ENCODE measurements at regions not wholly inside any gene's neighbourhood (a gene's known extent, or its start where the extent isn't known, plus 50 kb on each side); places are given as distances from the start of the nearest gene placed in this dataset.

DNA sequence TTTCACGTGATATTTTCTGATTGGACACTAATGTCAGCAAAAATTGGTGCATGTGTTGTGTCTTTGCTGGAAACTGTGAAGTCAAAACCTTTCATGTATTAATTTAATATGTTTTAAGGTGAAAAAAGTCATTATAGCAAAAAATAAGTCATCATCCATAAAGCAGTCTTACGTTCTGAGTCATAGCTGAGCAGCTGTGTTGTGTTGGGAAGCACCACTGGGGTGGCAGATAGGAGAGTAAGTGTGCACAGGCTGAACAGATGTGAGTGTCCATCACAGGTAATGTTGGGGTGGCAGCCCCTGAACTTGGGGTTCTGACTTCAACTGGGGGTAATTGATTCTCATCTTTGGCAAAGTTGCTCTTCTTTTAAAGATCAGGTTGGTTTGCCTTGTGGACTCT lies 156.8 kb downstream of the NXNL2 start:
- intact Hi-C loops (cut with micrococcal nuclease) = no loop called here

GRCh38 chr9:88692827-88693226 lies 157.8 kb downstream of the NXNL2 start:
- intact Hi-C loops (cut with micrococcal nuclease) = no loop called here

DNA sequence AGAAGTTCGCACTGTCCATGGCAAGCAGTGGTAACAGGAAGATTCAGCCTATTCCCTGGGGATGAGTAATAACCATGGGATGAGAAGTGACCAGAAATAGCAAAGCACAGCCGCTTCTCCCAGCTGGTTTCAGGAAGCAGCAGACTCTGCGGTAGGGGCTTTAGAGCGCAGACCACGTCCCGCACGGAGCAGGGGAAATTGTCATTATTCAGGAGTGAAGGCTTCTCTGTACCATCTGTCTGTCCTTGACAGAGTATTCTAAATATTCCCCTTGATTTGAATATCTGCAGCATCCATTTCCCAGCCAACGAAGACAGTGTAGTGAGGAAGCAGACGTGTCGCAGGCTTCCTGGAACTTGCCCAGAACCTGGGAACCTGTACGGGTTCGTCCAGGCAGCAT lies 159.6 kb downstream of the NXNL2 start:
- intact Hi-C loops (cut with micrococcal nuclease) = no loop called here

GRCh38 chr9:88696501-88696900 lies 161.5 kb downstream of the NXNL2 start:
- intact Hi-C loops (cut with micrococcal nuclease) = no loop called here

GRCh38 chr9:88697764-88698432 lies 162.9 kb downstream of the NXNL2 start:
- intact Hi-C loops (cut with micrococcal nuclease) = no loop called here

GRCh38 chr9:88702985-88703384 lies 168.0 kb downstream of the NXNL2 start:
- intact Hi-C loops (cut with micrococcal nuclease) = no loop called here

GRCh38 chr9:88706193-88707113 lies 171.5 kb downstream of the NXNL2 start:
- intact Hi-C loops (cut with micrococcal nuclease) = no loop called here

DNA sequence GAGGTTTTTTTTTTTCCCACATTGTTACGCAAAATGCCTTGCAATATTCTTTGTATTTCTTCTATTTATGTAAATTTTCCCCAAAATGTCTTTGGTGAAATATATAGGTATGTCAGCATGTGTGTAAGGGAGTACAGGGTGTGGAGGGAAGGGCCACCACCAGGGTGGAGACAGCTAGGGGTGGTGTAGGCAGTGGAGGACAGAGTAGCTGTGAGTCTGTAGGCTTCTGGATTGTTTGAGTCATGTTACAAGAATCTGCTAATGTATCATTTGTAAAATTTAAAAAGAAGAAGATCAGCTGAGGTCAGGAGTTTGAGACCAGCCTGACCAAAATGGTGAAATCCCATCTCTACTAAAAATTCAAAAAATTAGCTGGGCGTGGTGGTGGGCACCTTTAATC lies 175.5 kb downstream of the NXNL2 start:
- intact Hi-C loops (cut with micrococcal nuclease) = no loop called here

DNA sequence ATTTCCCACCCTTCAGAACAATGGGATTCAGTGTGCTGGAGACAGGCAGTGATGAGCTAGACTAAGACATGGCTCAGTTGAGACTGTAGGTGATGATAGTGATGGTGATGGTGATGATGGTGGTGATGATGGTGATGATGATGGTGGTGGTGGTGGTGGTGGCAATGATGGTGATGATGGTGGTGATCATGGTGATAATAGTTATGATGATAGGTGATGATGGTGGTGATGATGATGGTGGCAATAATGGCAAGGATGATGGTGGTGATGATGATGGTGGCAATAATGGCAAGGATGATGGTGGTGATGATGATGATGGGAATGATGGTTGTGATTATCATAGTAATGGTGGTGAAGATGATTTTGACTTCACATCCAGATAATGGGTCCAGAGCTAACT lies 176.7 kb downstream of the NXNL2 start:
- intact Hi-C loops (cut with micrococcal nuclease) = no loop called here

- intact Hi-C loops (cut with micrococcal nuclease) = no loop called here
These were observed 177.5 kb downstream of the NXNL2 start for GRCh38 chr9:88712484-88712883.

GRCh38 chr9:88713010-88713409 lies 178.0 kb downstream of the NXNL2 start:
- intact Hi-C loops (cut with micrococcal nuclease) = no loop called here

- intact Hi-C loops (cut with micrococcal nuclease) = no loop called here
These were observed 181.8 kb downstream of the NXNL2 start for GRCh38 chr9:88716596-88717290.

DNA sequence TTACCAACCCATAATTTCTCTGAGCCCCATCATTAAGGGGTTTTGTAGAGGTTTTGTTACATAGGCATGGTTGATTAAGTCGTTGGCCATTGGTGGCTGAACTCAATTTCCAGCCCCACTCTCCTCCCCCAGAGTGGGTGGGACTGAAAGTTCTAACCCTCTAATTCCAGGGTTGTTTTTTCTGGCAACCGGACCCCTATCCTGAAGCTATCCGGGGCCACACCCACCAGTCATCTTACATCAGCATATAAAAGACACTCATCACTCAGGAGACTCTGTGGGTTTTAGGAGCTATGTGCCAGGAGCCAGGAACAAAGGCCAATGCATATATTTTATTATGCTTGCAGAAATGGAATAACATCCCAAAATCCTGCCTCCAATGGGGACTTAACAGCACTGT lies 186.0 kb downstream of the NXNL2 start:
- intact Hi-C loops (cut with micrococcal nuclease) = no loop called here

- intact Hi-C loops (cut with micrococcal nuclease) = no loop called here
These were observed 186.7 kb downstream of the NXNL2 start for GRCh38 chr9:88721495-88722279.

- intact Hi-C loops (cut with micrococcal nuclease) = no loop called here
These were observed 187.8 kb downstream of the NXNL2 start for GRCh38 chr9:88722753-88723152.

DNA sequence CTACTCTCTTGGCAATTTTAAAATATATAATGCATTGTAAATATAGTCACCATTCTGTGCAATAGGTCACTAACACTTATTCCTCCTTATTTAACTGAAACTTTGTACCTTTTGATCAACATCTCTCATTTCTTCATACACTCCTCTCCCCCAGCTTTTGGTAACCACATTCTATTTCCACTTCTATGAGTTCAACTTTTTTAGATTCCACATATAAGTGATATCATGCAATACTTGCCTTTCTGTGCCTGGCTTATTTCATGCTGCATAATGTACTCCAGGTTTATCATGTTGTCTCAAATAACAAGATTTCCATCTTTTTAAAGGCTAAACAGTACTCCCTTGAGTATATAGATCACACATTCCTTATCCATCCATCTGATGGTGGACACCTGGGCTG lies 188.8 kb downstream of the NXNL2 start:
- intact Hi-C loops (cut with micrococcal nuclease) = no loop called here

DNA sequence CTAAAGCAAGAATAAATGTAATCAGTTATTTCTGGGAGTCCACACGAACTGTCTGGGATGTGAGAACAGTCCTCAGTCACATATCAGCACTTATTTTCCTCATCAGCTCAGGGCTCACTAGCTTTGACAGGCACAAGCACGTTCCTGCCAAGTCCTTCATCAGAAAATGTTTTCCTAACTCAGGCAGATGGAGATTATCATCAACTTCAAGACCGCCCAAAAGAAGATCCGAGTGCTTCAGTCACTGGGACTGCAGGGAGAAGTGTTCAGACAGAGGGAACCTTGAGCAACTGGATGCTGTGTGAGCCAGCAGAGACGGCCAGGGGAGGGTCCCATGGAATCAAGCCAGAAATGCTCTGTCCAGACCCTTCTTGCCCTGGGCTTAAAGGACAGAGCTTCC lies 189.4 kb downstream of the NXNL2 start:
- intact Hi-C loops (cut with micrococcal nuclease) = no loop called here

DNA sequence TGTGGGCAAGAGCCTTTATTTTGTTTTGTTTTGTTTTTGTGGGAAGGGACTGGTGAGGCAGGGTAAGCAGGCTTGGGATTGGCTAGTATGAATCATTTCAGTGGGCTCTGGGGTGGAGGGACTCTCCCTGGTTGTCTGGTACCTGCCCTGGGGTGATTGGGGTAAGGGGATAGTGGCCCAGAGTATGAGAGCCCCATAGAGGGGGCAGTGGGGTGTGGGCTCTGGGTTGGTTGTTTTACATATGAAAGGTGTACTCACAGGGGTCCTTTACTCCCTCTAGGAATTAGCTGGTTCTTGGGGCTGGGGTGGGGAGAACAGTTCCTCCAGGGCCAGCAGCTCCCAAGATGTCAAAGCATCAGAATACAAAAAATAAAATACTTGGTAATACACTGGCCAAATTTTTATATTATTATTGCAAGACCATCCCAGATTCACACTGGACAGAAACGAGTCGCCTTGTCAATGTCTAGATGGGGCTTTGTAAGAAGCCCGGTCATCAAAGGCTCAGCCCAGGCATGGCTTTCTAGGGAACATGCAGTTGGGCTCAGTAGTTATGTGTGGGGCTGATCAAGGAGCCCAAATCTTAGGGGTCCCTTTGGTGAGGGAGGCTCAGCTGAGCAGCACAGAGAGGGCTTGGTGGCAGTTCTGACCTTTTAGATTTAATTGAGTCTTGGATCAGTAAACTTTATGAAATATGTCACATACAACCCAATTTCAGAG lies 190.5 kb downstream of the NXNL2 start:
- intact Hi-C loops (cut with micrococcal nuclease) = no loop called here

DNA sequence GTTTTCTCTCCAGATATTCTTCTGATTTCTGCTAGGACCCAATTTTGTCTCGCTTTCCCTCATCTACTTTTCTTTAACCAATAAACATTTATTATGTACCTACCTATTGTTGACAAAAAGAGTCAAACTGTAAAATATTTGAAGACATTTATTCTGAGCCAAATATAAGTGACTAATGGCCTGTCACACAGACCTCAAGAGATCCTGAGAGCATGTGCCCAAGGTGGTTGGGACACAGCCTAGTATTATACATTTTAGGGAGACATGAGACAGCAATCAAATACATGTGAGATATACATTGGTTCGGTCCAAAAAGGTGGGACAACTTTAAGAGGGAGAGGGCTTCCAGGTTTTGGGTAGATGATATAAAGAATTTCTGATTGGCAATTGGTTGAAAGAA lies 191.8 kb downstream of the NXNL2 start:
- intact Hi-C loops (cut with micrococcal nuclease) = no loop called here

GRCh38 chr9:88730780-88731179 lies 195.8 kb downstream of the NXNL2 start:
- intact Hi-C loops (cut with micrococcal nuclease) = no loop called here

DNA sequence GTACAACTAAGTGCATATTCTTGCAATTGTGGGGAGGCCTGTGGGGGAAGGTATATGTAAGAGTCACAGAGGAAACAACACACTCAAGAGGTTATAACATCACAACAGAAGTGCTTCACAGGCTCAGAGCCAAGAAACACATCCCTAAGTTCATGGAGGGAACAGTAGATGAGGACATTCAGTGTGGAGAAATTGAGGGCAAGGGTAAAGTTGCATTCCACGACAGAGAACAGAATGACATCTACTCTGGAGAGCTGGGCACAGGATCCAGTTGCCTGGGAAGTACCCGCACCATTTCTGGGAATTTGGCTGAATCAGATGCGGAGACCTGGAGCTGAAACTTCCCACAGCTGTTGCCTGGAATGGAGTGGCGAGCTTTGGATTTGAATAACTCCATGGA lies 197.2 kb downstream of the NXNL2 start:
- intact Hi-C loops (cut with micrococcal nuclease) = no loop called here
